ENCODE measurements at regions not wholly inside any gene's neighbourhood (a gene's known extent, or its start where the extent isn't known, plus 50 kb on each side); places are given as distances from the start of the nearest gene placed in this dataset.
A peak's percentile ranks its signal among the peaks of the same experiment; 100 is the strongest.
"Not testable (repeated sequence)": the region's sequence is repeated elsewhere in the genome, so short reads cannot be mapped to it uniquely, and the experiment has no call there.

DNA sequence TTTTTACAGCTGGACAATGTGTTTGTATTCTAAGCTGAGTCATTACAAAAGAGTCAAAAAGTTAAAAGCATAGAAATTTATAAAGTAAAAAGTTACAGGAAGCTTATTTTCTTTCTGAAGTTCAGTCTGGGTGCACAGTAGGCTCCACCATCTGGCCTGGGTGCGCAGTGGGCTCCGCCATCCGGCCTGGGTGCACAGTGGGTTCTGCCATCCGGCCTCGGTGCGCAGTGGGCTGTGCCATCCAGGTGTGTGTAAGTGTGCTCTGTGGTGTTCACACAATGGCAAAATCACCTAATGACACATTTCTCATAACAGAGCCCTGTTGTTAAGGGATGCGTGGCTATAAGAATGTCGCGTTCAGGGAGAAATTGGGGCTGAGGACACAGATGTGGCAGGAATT is 195.5 kb downstream of the ANKRD30B start:
- 90% methylated on average over 9 of the region's 9 CpGs for WGBS
- H3K27ac ChIP-seq = no peak overlapping the region
- H3K9me3 ChIP-seq = no peaks in the 10 kb centered on the region
- no peaks in the 10 kb centered on the region for H3K27me3 ChIP-seq
- H3K4me3 ChIP-seq = no peak overlapping the region
- H3K36me3 ChIP-seq = no peaks in the 10 kb centered on the region
- H3K4me1 ChIP-seq = no peaks in the 10 kb centered on the region
- TF ChIP-seq EP300 (IDR thresholded peaks at IDR 0.05) (no peak), POLR2AphosphoS5 (IDR thresholded peaks at IDR 0.05) (no peak), POLR2A (IDR thresholded peaks at IDR 0.05) (no peak)
- TF ChIP-seq, protein P1, sequence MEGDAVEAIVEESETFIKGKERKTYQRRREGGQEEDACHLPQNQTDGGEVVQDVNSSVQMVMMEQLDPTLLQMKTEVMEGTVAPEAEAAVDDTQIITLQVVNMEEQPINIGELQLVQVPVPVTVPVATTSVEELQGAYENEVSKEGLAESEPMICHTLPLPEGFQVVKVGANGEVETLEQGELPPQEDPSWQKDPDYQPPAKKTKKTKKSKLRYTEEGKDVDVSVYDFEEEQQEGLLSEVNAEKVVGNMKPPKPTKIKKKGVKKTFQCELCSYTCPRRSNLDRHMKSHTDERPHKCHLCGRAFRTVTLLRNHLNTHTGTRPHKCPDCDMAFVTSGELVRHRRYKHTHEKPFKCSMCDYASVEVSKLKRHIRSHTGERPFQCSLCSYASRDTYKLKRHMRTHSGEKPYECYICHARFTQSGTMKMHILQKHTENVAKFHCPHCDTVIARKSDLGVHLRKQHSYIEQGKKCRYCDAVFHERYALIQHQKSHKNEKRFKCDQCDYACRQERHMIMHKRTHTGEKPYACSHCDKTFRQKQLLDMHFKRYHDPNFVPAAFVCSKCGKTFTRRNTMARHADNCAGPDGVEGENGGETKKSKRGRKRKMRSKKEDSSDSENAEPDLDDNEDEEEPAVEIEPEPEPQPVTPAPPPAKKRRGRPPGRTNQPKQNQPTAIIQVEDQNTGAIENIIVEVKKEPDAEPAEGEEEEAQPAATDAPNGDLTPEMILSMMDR (IDR thresholded peaks at IDR 0.05) = no peak
- DNase-seq (ENCODE audit: low spot score in 2 of 2) = peak in 1 of 2 donors; percentile 67

DNA sequence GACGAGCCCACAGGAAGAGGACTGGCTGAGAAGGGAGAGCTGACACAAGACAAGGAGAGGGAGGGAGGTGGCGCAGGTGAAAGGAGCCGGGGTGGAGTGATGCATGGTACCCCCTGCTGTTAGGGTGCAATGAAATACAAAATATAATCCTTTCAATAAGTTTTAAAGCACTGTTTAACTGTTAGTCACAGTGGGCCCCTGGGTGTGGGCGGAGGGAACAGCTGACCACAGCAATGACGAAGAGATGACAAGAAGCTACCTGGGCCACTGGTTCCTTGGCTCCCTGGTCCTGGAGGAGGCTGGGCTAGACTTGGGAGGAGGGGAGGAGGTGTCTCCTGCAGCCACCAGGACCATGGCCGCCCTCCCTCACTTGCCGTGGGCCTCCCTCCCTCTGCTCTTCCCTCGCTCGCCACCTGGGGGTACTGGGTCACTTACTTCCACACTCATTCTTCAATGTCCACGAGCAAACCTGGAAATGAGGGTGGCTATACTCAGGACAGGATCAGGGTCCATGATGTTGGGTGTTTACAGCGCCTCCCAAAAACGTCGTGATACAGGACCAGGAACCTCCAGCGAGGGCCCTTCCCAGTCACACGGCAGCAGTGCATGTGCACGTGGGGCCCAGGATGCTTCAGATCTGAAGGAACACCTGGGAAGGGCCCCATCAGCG is 196.1 kb downstream of the ANKRD30B start:
- no peak overlapping the region for H3K27ac ChIP-seq
- no peaks in the 10 kb centered on the region for H3K36me3 ChIP-seq
- TF ChIP-seq POLR2AphosphoS5 (IDR thresholded peaks at IDR 0.05) = no peak
- TF ChIP-seq, protein P1 (IDR thresholded peaks at IDR 0.05) = no peak
- no peak for TF ChIP-seq POLR2A (IDR thresholded peaks at IDR 0.05)
- TF ChIP-seq EP300 (IDR thresholded peaks at IDR 0.05) = no peak
- no peaks in the 10 kb centered on the region for H3K4me1 ChIP-seq
- H3K9me3 ChIP-seq = no peaks in the 10 kb centered on the region
- H3K4me3 ChIP-seq = no peak overlapping the region
- H3K27me3 ChIP-seq = no peaks in the 10 kb centered on the region
- peak in 1 of 2 donors; percentile 69 for DNase-seq (ENCODE audit: low spot score in 2 of 2)
- 84% methylated on average over 17 of the region's 17 CpGs for WGBS

DNA sequence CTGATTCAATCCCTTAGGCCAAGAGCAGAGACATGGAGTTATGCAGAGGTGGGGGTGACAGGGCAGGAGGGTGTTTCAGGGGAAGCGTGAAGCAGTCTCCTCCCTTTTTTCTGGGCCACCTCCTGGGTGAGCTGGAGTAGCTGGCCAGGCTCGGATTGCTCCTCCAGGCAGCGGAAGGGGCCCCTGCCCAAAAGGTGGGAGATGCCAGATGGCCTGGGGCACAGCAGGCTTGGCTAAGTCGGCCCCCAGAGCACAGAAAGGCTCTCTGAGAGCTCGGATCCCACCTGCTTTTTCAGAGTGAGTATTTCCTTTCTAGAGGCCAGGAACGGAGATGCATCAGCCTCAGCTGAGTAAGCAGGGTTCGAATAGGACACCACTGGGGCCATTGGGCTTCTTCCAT is 196.9 kb downstream of the ANKRD30B start:
- Histone ChIP-seq H3K27ac (no peak overlapping the region), H3K36me3 (no peaks in the 10 kb centered on the region), H3K9me3 (no peaks in the 10 kb centered on the region), H3K27me3 (no peaks in the 10 kb centered on the region), H3K4me1 (no peaks in the 10 kb centered on the region), H3K4me3 (no peak overlapping the region)
- TF ChIP-seq, protein P1 (IDR thresholded peaks at IDR 0.05) = no peak
- TF ChIP-seq EP300 (IDR thresholded peaks at IDR 0.05) (no peak), POLR2AphosphoS5 (IDR thresholded peaks at IDR 0.05) (no peak), POLR2A (IDR thresholded peaks at IDR 0.05) (no peak)
- whole genome bisulfite sequencing = 77% methylated on average over 4 of the region's 7 CpGs
- DNase-seq (ENCODE audit: low spot score in 2 of 2) = peak in 1 of 2 donors; percentile 45

DNA sequence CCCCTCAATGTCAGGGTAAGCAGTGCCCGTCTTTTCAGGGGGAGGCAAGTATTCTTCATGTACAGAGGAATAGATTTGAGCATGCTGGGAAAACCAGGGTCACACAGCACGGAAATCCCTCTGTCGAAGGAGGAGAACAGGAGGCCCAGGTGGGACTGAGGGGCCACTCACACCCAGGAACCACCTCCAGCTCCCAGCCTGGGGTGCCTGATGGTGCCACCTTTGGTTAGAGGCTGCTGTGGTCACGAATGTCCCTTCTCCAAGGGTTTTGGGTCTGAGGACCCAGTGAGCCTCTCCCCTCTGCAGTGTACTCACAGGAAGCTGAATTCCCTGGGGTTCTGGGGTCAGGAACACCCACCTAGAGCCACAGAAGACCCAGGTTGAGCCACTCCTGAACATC is 197.3 kb downstream of the ANKRD30B start:
- no peak for TF ChIP-seq POLR2A (IDR thresholded peaks at IDR 0.05)
- no peak for TF ChIP-seq EP300 (IDR thresholded peaks at IDR 0.05)
- no peak for TF ChIP-seq POLR2AphosphoS5 (IDR thresholded peaks at IDR 0.05)
- TF ChIP-seq, protein P1 (IDR thresholded peaks at IDR 0.05) = no peak
- no peak overlapping the region for H3K27ac ChIP-seq
- H3K4me3 ChIP-seq = no peak overlapping the region
- no peaks in the 10 kb centered on the region for H3K4me1 ChIP-seq
- 81% methylated on average over 4 of the region's 4 CpGs for WGBS
- no peaks in the 10 kb centered on the region for H3K9me3 ChIP-seq
- DNase-seq (ENCODE audit: low spot score in 2 of 2) = peak in 1 of 2 donors; percentile 34
- H3K36me3 ChIP-seq = no peaks in the 10 kb centered on the region
- no peaks in the 10 kb centered on the region for H3K27me3 ChIP-seq

DNA sequence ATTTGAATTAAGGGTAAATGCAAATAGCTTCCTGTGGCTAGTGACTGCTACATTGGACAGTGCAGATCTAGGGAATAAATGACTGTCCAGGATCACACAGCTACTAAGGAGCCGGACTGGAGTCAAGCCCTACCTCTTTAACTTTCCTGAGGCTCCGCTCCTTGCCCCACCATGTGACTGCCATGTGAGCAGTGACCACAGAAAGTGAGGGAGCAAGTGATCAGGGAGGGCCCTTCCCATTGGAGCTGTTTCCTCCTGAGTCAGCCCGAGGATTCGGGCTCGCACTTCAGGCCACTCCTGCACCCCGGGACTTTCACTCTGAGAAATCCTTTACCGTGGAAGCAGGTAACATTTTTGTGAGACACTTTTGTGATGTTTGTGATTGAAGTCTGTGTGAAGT is 198.0 kb downstream of the ANKRD30B start:
- TF ChIP-seq POLR2AphosphoS5 (IDR thresholded peaks at IDR 0.05) (no peak), EP300 (IDR thresholded peaks at IDR 0.05) (no peak), POLR2A (IDR thresholded peaks at IDR 0.05) (no peak)
- TF ChIP-seq, protein P1 (IDR thresholded peaks at IDR 0.05) = no peak
- H3K4me1 ChIP-seq = no peaks in the 10 kb centered on the region
- 82% methylated on average over 7 of the region's 7 CpGs for WGBS
- H3K27ac ChIP-seq = no peak overlapping the region
- peak overlapping the region; percentile 3 for H3K4me3 ChIP-seq
- no peaks in the 10 kb centered on the region for H3K9me3 ChIP-seq
- DNase-seq (ENCODE audit: low spot score in 2 of 2) = peak in 1 of 2 donors; percentile 72
- H3K36me3 ChIP-seq = no peaks in the 10 kb centered on the region
- no peaks in the 10 kb centered on the region for H3K27me3 ChIP-seq

DNA sequence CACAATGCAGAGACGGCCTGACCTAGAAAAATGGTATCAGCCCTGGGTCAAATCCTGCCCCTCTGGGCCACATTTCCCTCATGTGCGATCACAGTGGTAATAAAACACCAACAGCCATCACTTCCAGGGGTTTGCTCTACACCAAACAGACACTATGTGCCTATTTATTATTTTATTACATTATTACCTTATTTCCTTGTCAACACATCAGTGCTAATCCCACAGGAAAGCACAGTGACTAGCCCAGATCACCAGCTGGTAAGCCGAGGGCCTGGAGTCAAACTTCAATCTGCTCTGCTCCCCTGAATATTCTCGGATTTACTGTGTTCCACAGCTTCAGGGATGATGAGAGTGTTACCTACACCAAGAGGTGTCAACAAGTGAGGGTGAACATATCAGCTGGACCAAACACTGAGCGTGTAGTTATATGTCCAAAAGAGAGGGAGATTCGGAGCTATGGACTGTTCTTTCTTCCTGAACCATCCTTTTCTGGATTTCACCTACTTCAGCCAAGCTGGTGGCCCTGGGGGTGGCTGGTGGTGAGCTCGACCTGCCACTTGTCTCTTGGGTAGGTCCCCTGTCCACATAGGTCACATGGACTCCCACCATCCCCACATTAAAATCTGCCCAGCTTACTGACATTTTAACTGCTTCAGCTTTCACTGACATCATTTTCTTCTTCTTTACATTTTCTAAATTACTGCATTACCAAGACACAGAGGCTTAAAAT is 198.9 kb downstream of the ANKRD30B start:
- not testable (repeated sequence) for H3K27me3 ChIP-seq, H3K4me1 ChIP-seq, H3K36me3 ChIP-seq, H3K27ac ChIP-seq, H3K9me3 ChIP-seq
- peak in 1 of 2 donors; percentile 26 for DNase-seq (ENCODE audit: low spot score in 2 of 2)
- 61% methylated on average over 7 of the region's 7 CpGs for WGBS
- peak overlapping the region; percentile 3 for H3K4me3 ChIP-seq
